Omental fat pad (tissue), 3 donors: ENCODE measurements at regions not wholly inside any gene's neighbourhood (a gene's known extent, or its start where the extent isn't known, plus 50 kb on each side); places are given as distances from the start of the nearest gene placed in this dataset.

Source experiments
- ATAC-seq: fragments of 150-250 bp; one replicate; pipeline ENCODE4 v1.9.1; 2016; ENCODE audit warnings: mild to moderate bottlenecking, moderate library complexity; ENCODE audit not compliant: low FRiP score
- DNase-seq: peaks from one replicate; pipeline ENCODE4 v3.0.0-alpha.2; 2019; ENCODE audit warnings: low spot score
- TF ChIP-seq, protein P1 (sequence below), 3 donors: fragments of 450-650 bp; IDR thresholded peaks; one replicate each; pipeline ENCODE4 v1.5.1; 2016 to 2017; ENCODE audit warnings: antibody characterized with exemption in 3 of 3, mild to moderate bottlenecking in 3 of 3, moderate library complexity in 2 of 3

DNA sequence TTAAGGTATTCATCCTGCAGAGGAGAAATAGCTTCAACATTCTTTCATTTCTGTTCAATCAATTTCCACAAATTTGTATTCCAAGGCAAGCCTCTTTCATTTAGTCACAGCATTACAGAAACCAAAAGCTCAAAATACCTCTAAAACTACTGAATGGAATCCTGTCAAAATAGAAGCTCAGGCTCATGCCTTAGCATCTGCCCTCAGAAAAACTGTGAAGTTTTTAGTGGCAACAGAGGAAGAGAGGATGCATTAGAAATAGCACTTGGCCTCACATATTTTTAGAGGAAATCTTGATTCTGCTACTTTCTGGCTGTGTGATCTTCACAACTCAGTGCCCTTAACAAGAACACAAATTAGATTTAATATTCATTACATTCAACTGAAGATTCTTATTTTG, 69.1 kb upstream of the GALNT13 start:
- TF ChIP-seq, protein P1, sequence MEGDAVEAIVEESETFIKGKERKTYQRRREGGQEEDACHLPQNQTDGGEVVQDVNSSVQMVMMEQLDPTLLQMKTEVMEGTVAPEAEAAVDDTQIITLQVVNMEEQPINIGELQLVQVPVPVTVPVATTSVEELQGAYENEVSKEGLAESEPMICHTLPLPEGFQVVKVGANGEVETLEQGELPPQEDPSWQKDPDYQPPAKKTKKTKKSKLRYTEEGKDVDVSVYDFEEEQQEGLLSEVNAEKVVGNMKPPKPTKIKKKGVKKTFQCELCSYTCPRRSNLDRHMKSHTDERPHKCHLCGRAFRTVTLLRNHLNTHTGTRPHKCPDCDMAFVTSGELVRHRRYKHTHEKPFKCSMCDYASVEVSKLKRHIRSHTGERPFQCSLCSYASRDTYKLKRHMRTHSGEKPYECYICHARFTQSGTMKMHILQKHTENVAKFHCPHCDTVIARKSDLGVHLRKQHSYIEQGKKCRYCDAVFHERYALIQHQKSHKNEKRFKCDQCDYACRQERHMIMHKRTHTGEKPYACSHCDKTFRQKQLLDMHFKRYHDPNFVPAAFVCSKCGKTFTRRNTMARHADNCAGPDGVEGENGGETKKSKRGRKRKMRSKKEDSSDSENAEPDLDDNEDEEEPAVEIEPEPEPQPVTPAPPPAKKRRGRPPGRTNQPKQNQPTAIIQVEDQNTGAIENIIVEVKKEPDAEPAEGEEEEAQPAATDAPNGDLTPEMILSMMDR (IDR thresholded peaks at IDR 0.05), result no peak
- DNase-seq (no peak), ATAC-seq (no peak)

DNA sequence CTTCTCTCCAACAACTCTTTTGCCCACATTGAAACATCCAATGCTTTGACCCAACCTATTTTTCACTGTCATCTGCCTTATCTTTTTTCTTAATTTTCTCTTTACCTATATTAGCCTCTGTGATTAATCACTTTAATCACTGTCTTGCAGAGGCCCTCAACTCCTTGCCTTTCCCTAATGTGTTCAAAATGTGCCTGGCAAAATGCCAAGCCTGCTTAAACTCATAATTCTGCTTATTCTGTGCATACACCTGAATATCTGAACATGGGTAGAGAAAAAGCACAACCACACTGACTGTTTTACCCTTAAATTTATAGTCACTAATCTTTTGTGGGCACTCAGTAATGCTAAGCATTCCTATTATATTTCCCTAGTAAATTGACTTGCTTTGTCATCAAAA, 63.0 kb upstream of the GALNT13 start:
- ATAC-seq (no peak), DNase-seq (no peak)
- TF ChIP-seq, protein P1 (IDR thresholded peaks at IDR 0.05), result no peak

DNA sequence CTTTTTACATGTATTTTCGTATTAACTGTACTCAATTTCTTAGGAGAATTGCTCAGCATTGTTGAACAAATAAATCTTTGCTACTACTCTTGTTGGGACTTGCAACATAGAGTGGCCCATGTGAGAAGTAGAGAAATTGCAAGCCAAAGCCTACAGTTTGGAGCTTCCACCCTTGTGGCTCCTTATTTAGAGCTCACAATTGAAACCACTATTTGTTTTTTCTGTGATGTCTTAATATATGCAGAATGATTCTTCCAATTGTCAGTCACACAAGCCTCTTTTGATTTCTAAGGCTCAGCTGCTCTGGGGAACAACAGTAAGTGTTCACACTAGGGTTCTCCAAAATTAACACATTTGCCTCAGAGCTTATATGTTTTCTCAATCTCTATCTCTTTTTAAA, 60.2 kb upstream of the GALNT13 start:
- TF ChIP-seq, protein P1 (IDR thresholded peaks at IDR 0.05), result no peak

DNA sequence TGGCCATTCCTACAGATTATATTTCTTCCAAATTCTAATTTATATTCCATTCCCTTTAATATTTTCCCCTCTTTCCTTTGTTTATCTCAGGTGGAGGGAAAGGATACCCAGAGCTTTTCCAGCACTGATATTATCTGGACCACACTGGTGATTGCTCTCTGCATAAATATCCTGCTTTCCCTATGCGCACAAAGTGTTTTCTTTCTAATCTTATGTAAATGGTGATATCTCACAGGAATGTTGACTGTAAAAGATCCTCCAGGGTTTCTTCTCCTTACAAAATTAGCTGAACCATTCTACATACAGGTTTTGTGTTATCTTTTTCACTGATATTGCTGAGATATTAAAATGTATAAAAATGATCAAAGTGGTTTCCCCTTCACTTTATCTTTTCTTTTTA, 59.1 kb upstream of the GALNT13 start:
- ATAC-seq, result no peak
- no peak for DNase-seq
- TF ChIP-seq, protein P1 (IDR thresholded peaks at IDR 0.05), result no peak

More for the DNA sequence above, 60.2 kb upstream of the GALNT13 start:
- DNase-seq (no peak), ATAC-seq (no peak)

DNA sequence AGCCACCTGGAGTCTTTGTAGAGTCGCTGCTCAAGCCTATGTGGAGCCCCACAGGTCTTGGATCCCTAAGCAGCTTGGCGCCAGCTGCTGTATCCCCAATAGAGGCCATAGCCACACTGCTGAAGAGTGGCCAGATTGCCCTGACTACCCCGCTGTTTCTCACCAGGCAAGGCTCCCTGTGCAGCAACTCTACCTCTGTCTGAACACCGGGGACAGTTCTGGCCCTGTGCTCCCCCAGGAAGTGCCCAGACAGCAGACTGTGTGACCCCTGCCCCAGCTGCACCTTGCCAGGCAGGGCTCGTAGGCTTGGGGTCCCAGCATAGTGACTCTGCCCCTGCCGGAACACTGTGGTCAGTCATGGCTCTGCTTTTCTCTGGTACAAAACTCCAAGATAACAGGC, 53.5 kb upstream of the GALNT13 start:
- ATAC-seq (no peak), DNase-seq (no peak)
- TF ChIP-seq, protein P1 (IDR thresholded peaks at IDR 0.05), result no peak

DNA sequence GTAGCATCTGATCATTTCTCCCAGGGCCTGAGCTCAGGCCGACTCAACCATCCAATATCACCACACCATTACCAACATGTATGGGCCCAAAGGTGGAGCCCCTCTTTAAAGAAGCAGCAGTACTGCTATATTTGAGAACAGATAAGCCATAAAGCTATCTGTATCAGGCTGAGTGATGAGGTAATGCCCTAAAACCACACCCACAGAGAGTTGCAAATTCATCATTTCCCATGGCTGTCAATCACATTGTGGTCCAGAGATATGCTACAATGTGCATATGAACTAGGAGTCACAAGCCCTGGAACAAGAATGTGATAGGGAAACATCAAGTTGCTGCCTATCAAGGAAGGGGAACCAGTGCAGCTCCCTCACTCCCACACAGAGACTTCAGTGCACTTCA, 52.6 kb upstream of the GALNT13 start:
- DNase-seq (no peak), ATAC-seq (no peak)
- TF ChIP-seq, protein P1 (IDR thresholded peaks at IDR 0.05), result no peak

DNA sequence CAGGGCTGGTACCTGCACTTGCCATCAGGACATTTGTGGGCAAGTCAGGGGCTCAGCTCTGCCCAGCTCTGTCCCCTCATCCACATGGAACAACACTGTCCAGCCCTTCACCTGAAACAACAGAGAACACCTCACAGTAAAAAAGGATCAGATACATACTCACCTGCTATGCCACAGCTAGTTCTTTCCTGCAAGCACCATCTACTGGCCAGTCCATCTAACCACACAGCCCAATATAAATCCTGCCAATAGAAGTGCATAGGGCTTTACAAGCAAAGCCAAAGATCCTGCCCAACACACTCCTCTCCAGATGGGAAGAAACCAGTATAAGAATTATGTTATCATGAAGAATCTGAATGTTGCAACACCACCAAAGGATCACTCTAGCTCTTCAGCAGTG, 52.2 kb upstream of the GALNT13 start:
- ATAC-seq, result no peak
- no peak for DNase-seq
- TF ChIP-seq, protein P1 (IDR thresholded peaks at IDR 0.05), result no peak
